Ectodermal cell (in vitro differentiated cells): ENCODE measurements at regions not wholly inside any gene's neighbourhood (a gene's known extent, or its start where the extent isn't known, plus 50 kb on each side); places are given as distances from the start of the nearest gene placed in this dataset.

Experiments
- H3K27ac ChIP-seq: 2 replicates; pipeline ENCODE4 v1.7.0; 2013; ENCODE audit warnings: mild to moderate bottlenecking, low read depth, low read length; ENCODE audit not compliant: insufficient read depth, poor library complexity, severe bottlenecking
- H3K27me3 ChIP-seq: 2 replicates; pipeline ENCODE4 v1.7.0; 2013; ENCODE audit warnings: mild to moderate bottlenecking, low read length; ENCODE audit not compliant: insufficient read depth, control insufficient read depth, poor library complexity, severe bottlenecking
- H3K36me3 ChIP-seq: one replicate; pipeline ENCODE4 v1.7.0; 2013; ENCODE audit warnings: low read length; ENCODE audit not compliant: control insufficient read depth, insufficient read depth
- H3K4me1 ChIP-seq: one replicate; pipeline ENCODE4 v1.7.0; 2013; ENCODE audit warnings: low read length; ENCODE audit not compliant: control insufficient read depth, insufficient read depth
- H3K4me3 ChIP-seq: 2 replicates; pipeline ENCODE4 v1.7.0; 2013; ENCODE audit warnings: low read depth, low read length, control low read depth; ENCODE audit not compliant: insufficient read depth
- H3K9me3 ChIP-seq: 2 replicates; pipeline ENCODE4 v1.7.0; 2013; ENCODE audit warnings: mild to moderate bottlenecking, low read length, moderate library complexity; ENCODE audit not compliant: control insufficient read depth
- WGBS, 2 experiments: methylation state at CpG; one replicate each; pipeline ENCODE4 v1.1.7; 2013; ENCODE audit warnings: missing lambda C conversion rate in 2 of 2; 5-methylcytosine and 5-hydroxymethylcytosine counted together

DNA sequence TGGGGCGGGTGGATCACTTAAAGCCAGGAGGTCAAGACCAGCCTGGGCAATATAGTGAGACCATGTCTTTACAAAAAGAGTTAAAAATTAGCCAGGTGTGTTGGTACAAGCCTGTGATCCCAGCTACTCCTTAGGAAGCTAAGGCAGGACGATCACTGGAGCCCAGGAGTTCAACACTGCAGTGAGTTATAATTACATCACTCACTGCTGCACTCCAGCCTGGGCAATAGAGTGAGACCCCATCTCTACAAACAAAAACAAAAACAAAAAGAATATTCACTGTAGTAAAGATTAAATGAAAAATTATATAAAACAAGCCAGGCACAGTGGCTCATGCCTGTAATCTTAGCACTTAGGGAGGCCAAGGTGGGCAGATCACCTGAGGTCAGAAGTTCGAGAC is 1047.6 kb upstream of the AUTS2 start:
- Histone ChIP-seq H3K9me3 (no peaks in the 10 kb centered on the region), H3K27me3 (no peaks in the 10 kb centered on the region), H3K4me3 (no peak overlapping the region), H3K27ac (no peak overlapping the region), H3K36me3 (no peaks in the 10 kb centered on the region), H3K4me1 (no peaks in the 10 kb centered on the region)
- WGBS, 2 experiments = 88 to 92% methylated on average over 3 of the region's 3 CpGs

DNA sequence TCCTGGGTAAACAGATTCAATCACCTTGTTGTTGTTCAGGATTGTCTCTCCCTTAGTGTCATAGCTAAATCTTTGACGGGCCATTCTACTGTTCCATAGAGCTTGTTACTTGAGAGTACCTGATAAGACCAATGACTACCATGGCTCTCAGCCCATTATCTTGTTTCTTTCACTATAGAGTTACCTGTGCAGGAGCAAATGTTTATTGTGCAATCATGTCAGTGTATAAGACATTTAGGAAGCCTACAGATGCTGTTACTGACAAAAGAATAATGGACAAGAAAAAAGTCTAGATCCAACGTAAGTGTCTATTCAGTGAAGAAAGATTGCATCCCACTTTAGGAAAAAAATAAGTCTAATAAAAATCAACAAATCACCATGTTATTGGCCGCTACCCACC is 1041.7 kb upstream of the AUTS2 start:
- no peaks in the 10 kb centered on the region for H3K4me1 ChIP-seq
- no peaks in the 10 kb centered on the region for H3K36me3 ChIP-seq
- H3K4me3 ChIP-seq = no peak overlapping the region
- H3K27ac ChIP-seq = no peak overlapping the region
- H3K27me3 ChIP-seq = no peaks in the 10 kb centered on the region
- WGBS, 2 experiments = 93 to 94% methylated on average over 3 of the region's 3 CpGs
- H3K9me3 ChIP-seq = no peaks in the 10 kb centered on the region

GRCh38 chr7:68559518-68559917 is 1038.8 kb upstream of the AUTS2 start:
- no peak overlapping the region for H3K27ac ChIP-seq
- H3K27me3 ChIP-seq = no peaks in the 10 kb centered on the region
- no peaks in the 10 kb centered on the region for H3K9me3 ChIP-seq
- no peaks in the 10 kb centered on the region for H3K36me3 ChIP-seq
- WGBS, 2 experiments = 93% methylated on average over 1 of the region's 1 CpG
- no peak overlapping the region for H3K4me3 ChIP-seq
- H3K4me1 ChIP-seq = no peaks in the 10 kb centered on the region

- Histone ChIP-seq H3K4me3 (no peak overlapping the region), H3K9me3 (no peaks in the 10 kb centered on the region), H3K27ac (no peak overlapping the region), H3K4me1 (no peaks in the 10 kb centered on the region), H3K36me3 (no peaks in the 10 kb centered on the region), H3K27me3 (no peaks in the 10 kb centered on the region)
- WGBS, 2 experiments = 92 to 95% methylated on average over 6 of the region's 6 CpGs
Measured at GRCh38 chr7:68562323-68562899, 1035.9 kb upstream of the AUTS2 start.

- Histone ChIP-seq H3K9me3 (peaks cover 2% of the 10 kb centered on the region), H3K4me3 (no peak overlapping the region), H3K36me3 (no peaks in the 10 kb centered on the region), H3K27ac (no peak overlapping the region), H3K4me1 (no peaks in the 10 kb centered on the region), H3K27me3 (no peaks in the 10 kb centered on the region)
- 85 to 86% methylated on average over 5 of the region's 6 CpGs for WGBS, 2 experiments
Measured at GRCh38 chr7:68564306-68565135, 1033.8 kb upstream of the AUTS2 start.

GRCh38 chr7:68571286-68571685 is 1027.0 kb upstream of the AUTS2 start:
- H3K4me1 ChIP-seq = no peaks in the 10 kb centered on the region

DNA sequence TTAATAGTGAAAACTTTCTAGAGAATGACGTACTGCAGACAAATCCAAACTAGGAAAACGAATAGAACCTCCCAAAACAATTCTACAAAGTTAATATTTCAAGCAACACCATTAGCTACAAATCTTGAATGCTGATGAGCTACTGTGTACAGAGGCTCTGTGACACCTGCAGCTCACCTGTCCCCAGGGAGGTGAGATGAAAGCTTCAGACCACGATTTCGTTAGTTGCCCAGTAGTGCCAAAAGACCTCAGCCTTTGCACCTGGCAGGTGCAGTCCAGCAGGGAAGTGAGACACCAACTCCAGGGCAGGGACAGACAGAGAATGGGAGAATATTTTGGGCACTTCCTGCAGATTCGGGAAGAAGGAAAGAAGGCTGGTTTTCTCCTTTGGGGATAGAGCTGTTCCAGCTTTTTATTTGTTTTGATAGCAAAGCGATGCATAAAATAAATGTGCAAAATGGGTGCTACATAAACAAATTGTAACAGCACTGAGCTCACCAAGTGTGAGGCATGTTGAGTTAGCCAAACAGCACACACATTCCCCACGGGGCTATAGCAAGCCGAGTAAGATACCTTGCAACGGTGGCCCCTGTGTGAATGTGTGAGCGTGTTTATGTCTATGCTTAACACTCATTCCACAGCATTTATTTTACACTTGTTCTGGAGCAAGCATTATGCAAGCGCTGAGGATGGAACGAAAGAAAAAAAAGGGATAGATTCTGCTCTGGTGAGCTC is 1024.8 kb upstream of the AUTS2 start:
- no peaks in the 10 kb centered on the region for H3K27me3 ChIP-seq
- H3K9me3 ChIP-seq = peaks cover 2% of the 10 kb centered on the region
- H3K36me3 ChIP-seq = no peaks in the 10 kb centered on the region
- no peak overlapping the region for H3K4me3 ChIP-seq
- no peak overlapping the region for H3K27ac ChIP-seq
- 91 to 92% methylated on average over 12 of the region's 12 CpGs for WGBS, 2 experiments
- H3K4me1 ChIP-seq = no peaks in the 10 kb centered on the region

More at GRCh38 chr7:68571286-68571685, 1027.0 kb upstream of the AUTS2 start:
- H3K36me3 ChIP-seq = no peaks in the 10 kb centered on the region
- no peak overlapping the region for H3K27ac ChIP-seq
- no peak overlapping the region for H3K4me3 ChIP-seq
- no peaks in the 10 kb centered on the region for H3K27me3 ChIP-seq
- H3K9me3 ChIP-seq = peaks cover 2% of the 10 kb centered on the region

- H3K27ac ChIP-seq = no peak overlapping the region
- H3K36me3 ChIP-seq = no peaks in the 10 kb centered on the region
- H3K4me1 ChIP-seq = no peaks in the 10 kb centered on the region
- no peaks in the 10 kb centered on the region for H3K27me3 ChIP-seq
- H3K4me3 ChIP-seq = no peak overlapping the region
- 91 to 93% methylated on average over 2 of the region's 2 CpGs for WGBS, 2 experiments
- H3K9me3 ChIP-seq = no peaks in the 10 kb centered on the region
Measured at GRCh38 chr7:68576366-68576765, 1021.9 kb upstream of the AUTS2 start.

DNA sequence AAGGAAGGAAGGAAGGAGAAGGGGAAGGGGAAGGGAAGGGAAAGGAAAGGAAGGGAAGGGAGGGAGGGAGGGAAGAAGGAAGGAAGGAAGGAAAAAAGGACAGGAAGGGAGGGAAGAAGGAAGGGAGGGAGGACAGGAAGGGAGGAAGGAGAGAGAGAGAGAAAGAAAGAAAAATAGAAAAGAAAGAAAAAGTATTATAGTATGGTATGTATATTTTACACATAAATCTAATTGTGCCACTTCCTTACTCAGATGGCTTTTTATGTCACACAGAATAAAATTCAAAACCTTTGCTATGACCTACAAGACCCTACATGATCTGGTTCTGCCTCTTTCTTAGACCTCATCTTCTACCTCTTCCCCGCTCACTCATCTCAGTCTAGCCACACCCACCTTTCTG is 1016.9 kb upstream of the AUTS2 start:
- no peak overlapping the region for H3K27ac ChIP-seq
- H3K9me3 ChIP-seq = no peaks in the 10 kb centered on the region
- no peak overlapping the region for H3K4me3 ChIP-seq
- 88 to 94% methylated on average over 1 of the region's 1 CpG for WGBS, 2 experiments
- H3K27me3 ChIP-seq = no peaks in the 10 kb centered on the region
- no peaks in the 10 kb centered on the region for H3K36me3 ChIP-seq
- no peaks in the 10 kb centered on the region for H3K4me1 ChIP-seq

DNA sequence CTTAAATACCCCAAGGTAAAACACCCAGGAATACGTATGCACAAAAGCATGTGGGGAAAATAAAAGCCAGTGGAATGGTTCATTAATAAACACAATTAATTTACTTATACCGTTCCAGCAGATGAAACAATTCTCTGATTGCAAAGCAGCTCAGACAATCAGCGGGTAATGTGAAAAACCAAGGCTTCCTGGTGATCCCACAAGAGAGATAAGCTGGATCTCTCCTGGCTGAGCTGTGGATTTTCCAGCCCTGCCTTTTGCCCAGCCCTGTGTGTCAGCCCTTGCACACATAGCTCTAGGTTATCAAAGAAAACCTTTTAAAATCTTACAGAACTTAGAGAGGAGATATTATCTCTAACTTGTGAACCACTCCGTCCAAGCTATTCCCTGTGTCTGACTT is 1010.7 kb upstream of the AUTS2 start:
- no peaks in the 10 kb centered on the region for H3K9me3 ChIP-seq
- 90 to 95% methylated on average over 3 to 4 of the region's 4 CpGs for WGBS, 2 experiments
- H3K4me3 ChIP-seq = no peak overlapping the region
- no peak overlapping the region for H3K27ac ChIP-seq
- no peaks in the 10 kb centered on the region for H3K4me1 ChIP-seq
- no peaks in the 10 kb centered on the region for H3K27me3 ChIP-seq
- H3K36me3 ChIP-seq = no peaks in the 10 kb centered on the region
